ENCODE measurements at regions not wholly inside any gene's neighbourhood (a gene's known extent, or its start where the extent isn't known, plus 50 kb on each side); places are given as distances from the start of the nearest gene placed in this dataset.

DNA sequence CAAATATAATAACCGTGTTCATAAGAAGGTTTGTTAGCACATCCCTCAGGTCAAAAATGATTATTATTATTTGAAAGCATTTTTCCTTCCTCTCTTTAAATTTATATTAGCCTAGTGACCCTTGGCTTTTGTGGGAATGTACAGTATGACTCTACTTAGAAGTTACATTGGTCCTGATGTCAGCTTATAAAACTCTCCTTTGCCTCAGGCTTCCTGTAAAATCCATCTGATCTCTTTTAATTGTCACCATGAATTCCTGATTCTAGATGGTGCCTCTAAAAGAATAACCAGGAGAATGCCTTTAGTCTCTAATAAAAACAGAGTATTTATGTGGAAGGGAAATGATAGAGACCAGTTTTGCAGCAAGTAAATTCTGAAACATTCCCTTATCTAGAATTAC, 1134.4 kb downstream of the XPNPEP1 start:
- no peaks in the 10 kb centered on the region for H4K20me1 ChIP-seq (ENCODE audit: control insufficient read depth, insufficient read depth, low read length, poor library complexity, severe bottlenecking)
- no CpG with 5 or more reads among the region's 1 CpG for WGBS (ENCODE audit: insufficient coverage)
- H3K27ac ChIP-seq (ENCODE audit: low read length in 2 of 2): no peak overlapping the region
- CTCF ChIA-PET: no interaction called here
- H3K4me3 Mint-ChIP-seq: no peak overlapping the region
- H2AFZ ChIP-seq (ENCODE audit: insufficient read depth, low read depth, low read length, poor library complexity, severe bottlenecking): no peak overlapping the region
- H3K9me3 Mint-ChIP-seq (ENCODE audit: insufficient read depth): peaks cover 2% of the 10 kb centered on the region
- no peaks in the 10 kb centered on the region for H3K27me3 ChIP-seq (replicated peaks in 1 of 4; ENCODE audit: control extremely low read depth in 1 of 4, control insufficient read depth in 3 of 4, insufficient read depth in 4 of 4, low read length in 3 of 4)
- no peaks in the 10 kb centered on the region for H3K79me2 ChIP-seq (ENCODE audit: control insufficient read depth, insufficient read depth, low read length)
- no peak for TF ChIP-seq EZH2 (IDR thresholded peaks at IDR 0.05; ENCODE audit: borderline replicate concordance, insufficient read depth, low read depth, low read length, poor library complexity, severe bottlenecking)
- TF ChIP-seq, protein P1, sequence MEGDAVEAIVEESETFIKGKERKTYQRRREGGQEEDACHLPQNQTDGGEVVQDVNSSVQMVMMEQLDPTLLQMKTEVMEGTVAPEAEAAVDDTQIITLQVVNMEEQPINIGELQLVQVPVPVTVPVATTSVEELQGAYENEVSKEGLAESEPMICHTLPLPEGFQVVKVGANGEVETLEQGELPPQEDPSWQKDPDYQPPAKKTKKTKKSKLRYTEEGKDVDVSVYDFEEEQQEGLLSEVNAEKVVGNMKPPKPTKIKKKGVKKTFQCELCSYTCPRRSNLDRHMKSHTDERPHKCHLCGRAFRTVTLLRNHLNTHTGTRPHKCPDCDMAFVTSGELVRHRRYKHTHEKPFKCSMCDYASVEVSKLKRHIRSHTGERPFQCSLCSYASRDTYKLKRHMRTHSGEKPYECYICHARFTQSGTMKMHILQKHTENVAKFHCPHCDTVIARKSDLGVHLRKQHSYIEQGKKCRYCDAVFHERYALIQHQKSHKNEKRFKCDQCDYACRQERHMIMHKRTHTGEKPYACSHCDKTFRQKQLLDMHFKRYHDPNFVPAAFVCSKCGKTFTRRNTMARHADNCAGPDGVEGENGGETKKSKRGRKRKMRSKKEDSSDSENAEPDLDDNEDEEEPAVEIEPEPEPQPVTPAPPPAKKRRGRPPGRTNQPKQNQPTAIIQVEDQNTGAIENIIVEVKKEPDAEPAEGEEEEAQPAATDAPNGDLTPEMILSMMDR (IDR thresholded peaks at IDR 0.05): no peak
- no peak for DNase-seq
- no peaks in the 10 kb centered on the region for H3K27me3 Mint-ChIP-seq
- H3K4me1 ChIP-seq (ENCODE audit: control insufficient read depth in 2 of 2, insufficient read depth in 2 of 2, low read length in 2 of 2): no peaks in the 10 kb centered on the region
- no peaks in the 10 kb centered on the region for H3K36me3 ChIP-seq (replicated peaks in 1 of 2; ENCODE audit: control extremely low read depth in 1 of 2, control insufficient read depth in 1 of 2, extremely low read depth in 1 of 2, insufficient read depth in 2 of 2, low read length in 1 of 2)
- H3K4me3 ChIP-seq (ENCODE audit: control extremely low read depth in 1 of 5, extremely low read depth in 1 of 5, insufficient read depth in 1 of 5, low read depth in 2 of 5, low read length in 4 of 5): no peak overlapping the region
- intact Hi-C loops (cut with micrococcal nuclease): no loop called here
- H3K4me1 Mint-ChIP-seq: no peaks in the 10 kb centered on the region
- no peak overlapping the region for H3K27ac Mint-ChIP-seq
- no peak overlapping the region for H3K4me2 ChIP-seq (replicated peaks; ENCODE audit: low read depth, low read length, poor library complexity, severe bottlenecking)
- no peak for ATAC-seq (ENCODE audit: low read depth)
- peaks cover 0 to 14% (median 6%) of the 10 kb centered on the region in 3 donors for H3K9me3 ChIP-seq (ENCODE audit: control extremely low read depth in 1 of 3, control insufficient read depth in 2 of 3, insufficient read depth in 1 of 3, low read length in 2 of 3)
- POLR2A ChIA-PET: no interaction called here
- H3K9ac ChIP-seq (ENCODE audit: low read length): no peak overlapping the region

DNA sequence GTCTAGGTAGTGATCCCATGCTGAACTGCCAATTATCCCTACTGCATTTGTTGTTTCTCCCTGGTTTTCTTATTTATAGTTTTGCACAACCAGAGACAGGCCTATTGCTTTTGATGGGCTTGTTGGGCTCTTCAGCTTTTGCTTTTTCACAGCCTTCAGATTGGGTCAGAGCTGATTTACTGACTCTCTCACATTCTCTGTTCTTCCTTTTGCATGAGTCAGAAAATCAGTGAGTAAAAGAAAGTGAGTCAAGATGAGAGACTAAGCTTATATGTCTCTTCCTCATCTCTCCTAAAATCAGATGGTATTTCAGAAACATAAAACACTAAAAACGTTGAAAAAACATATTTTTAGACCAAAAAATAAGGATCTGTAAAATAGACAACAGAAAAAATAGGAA, 1135.4 kb downstream of the XPNPEP1 start:
- H3K4me1 ChIP-seq (ENCODE audit: control insufficient read depth in 2 of 2, insufficient read depth in 2 of 2, low read length in 2 of 2): no peaks in the 10 kb centered on the region
- H3K4me2 ChIP-seq (replicated peaks; ENCODE audit: low read depth, low read length, poor library complexity, severe bottlenecking): no peak overlapping the region
- ATAC-seq (ENCODE audit: low read depth) (no peak), DNase-seq (no peak)
- H3K27ac ChIP-seq (ENCODE audit: low read length in 2 of 2): no peak overlapping the region
- H3K4me1 Mint-ChIP-seq: no peaks in the 10 kb centered on the region
- peaks cover 0 to 14% (median 6%) of the 10 kb centered on the region in 3 donors for H3K9me3 ChIP-seq (ENCODE audit: control extremely low read depth in 1 of 3, control insufficient read depth in 2 of 3, insufficient read depth in 1 of 3, low read length in 2 of 3)
- no peak for TF ChIP-seq EZH2 (IDR thresholded peaks at IDR 0.05; ENCODE audit: borderline replicate concordance, insufficient read depth, low read depth, low read length, poor library complexity, severe bottlenecking)
- TF ChIP-seq, protein P1 (IDR thresholded peaks at IDR 0.05): no peak
- H3K27me3 ChIP-seq (replicated peaks in 1 of 4; ENCODE audit: control extremely low read depth in 1 of 4, control insufficient read depth in 3 of 4, insufficient read depth in 4 of 4, low read length in 3 of 4): no peaks in the 10 kb centered on the region
- no peaks in the 10 kb centered on the region for H3K36me3 ChIP-seq (replicated peaks in 1 of 2; ENCODE audit: control extremely low read depth in 1 of 2, control insufficient read depth in 1 of 2, extremely low read depth in 1 of 2, insufficient read depth in 2 of 2, low read length in 1 of 2)
- H3K9me3 Mint-ChIP-seq (ENCODE audit: insufficient read depth): peaks cover 2% of the 10 kb centered on the region
- no peaks in the 10 kb centered on the region for H4K20me1 ChIP-seq (ENCODE audit: control insufficient read depth, insufficient read depth, low read length, poor library complexity, severe bottlenecking)
- ChIA-PET POLR2A (no interaction called here), CTCF (no interaction called here)
- no peaks in the 10 kb centered on the region for H3K27me3 Mint-ChIP-seq
- intact Hi-C loops (cut with micrococcal nuclease): no loop called here
- H3K9ac ChIP-seq (ENCODE audit: low read length): no peak overlapping the region
- H2AFZ ChIP-seq (ENCODE audit: insufficient read depth, low read depth, low read length, poor library complexity, severe bottlenecking): no peak overlapping the region
- WGBS (ENCODE audit: insufficient coverage): no CpG with 5 or more reads among the region's 1 CpG
- H3K27ac Mint-ChIP-seq: no peak overlapping the region
- no peak overlapping the region for H3K4me3 Mint-ChIP-seq
- H3K4me3 ChIP-seq (ENCODE audit: control extremely low read depth in 1 of 5, extremely low read depth in 1 of 5, insufficient read depth in 1 of 5, low read depth in 2 of 5, low read length in 4 of 5): no peak overlapping the region
- H3K79me2 ChIP-seq (ENCODE audit: control insufficient read depth, insufficient read depth, low read length): no peaks in the 10 kb centered on the region

All from B cell (primary cell).